GM23338 (cell line): ENCODE measurements at regions not wholly inside any gene's neighbourhood (a gene's known extent, or its start where the extent isn't known, plus 50 kb on each side); places are given as distances from the start of the nearest gene placed in this dataset.

Experiments used
- ATAC-seq: fragments of 200-7000 bp; cut with Tn5 transposase; 3 replicates; pipeline ENCODE4 v1.9.1; 2020
- DNase-seq: peaks from one replicate; pipeline ENCODE4 v3.0.0-alpha.2; 2015; ENCODE audit warnings: low spot score
- H2AFZ ChIP-seq: fragments of 200-600 bp; sonication (generic); 2 replicates; pipeline ENCODE4 v1.8.0; 2016; ENCODE audit warnings: antibody characterized with exemption, mild to moderate bottlenecking, moderate library complexity
- H3F3A ChIP-seq: fragments of 200-600 bp; sonication (generic); replicated peaks from 2 replicates; pipeline ENCODE4 v1.8.0; 2017; ENCODE audit warnings: antibody characterized with exemption, mixed run types, low read depth
- H3K27ac ChIP-seq: fragments of 200-600 bp; sonication (generic); 2 replicates; pipeline ENCODE4 v1.6.1; 2016; ENCODE audit warnings: low read depth
- H3K27me3 ChIP-seq: fragments of 200-600 bp; sonication (generic); 2 replicates; pipeline ENCODE4 v1.8.0; 2016; ENCODE audit warnings: mild to moderate bottlenecking, mixed run types, moderate library complexity; ENCODE audit not compliant: insufficient read depth
- H3K36me3 ChIP-seq: fragments of 200-600 bp; sonication (generic); 2 replicates; pipeline ENCODE4 v1.8.0; 2016; ENCODE audit warnings: mild to moderate bottlenecking; ENCODE audit not compliant: insufficient read depth
- H3K4me1 ChIP-seq: fragments of 200-600 bp; sonication (generic); 2 replicates; pipeline ENCODE4 v1.8.0; 2016; ENCODE audit warnings: mild to moderate bottlenecking, moderate library complexity; ENCODE audit not compliant: insufficient read depth
- H3K4me2 ChIP-seq: fragments of 200-600 bp; sonication (generic); 2 replicates; pipeline ENCODE4 v1.7.1; 2017; ENCODE audit warnings: mixed run types
- H3K4me3 ChIP-seq: fragments of 200-600 bp; sonication (generic); 2 replicates; pipeline ENCODE4 v1.6.1; 2016; ENCODE audit warnings: mixed run types
- H3K79me2 ChIP-seq: fragments of 200-600 bp; sonication (generic); replicated peaks from 2 replicates; pipeline ENCODE4 v1.8.0; 2017; ENCODE audit warnings: mild to moderate bottlenecking; ENCODE audit not compliant: insufficient read depth
- H3K9me2 ChIP-seq: fragments of 200-600 bp; sonication (generic); 2 replicates; pipeline ENCODE4 v1.8.0; 2017; ENCODE audit not compliant: insufficient read depth
- H4K20me1 ChIP-seq: fragments of 200-600 bp; sonication (generic); replicated peaks from 2 replicates; pipeline ENCODE4 v1.8.0; 2017; ENCODE audit warnings: mild to moderate bottlenecking; ENCODE audit not compliant: insufficient read depth
- H3K27ac Mint-ChIP-seq: 2 replicates; pipeline ENCODE4 v1.8.0; 2020; ENCODE audit warnings: inconsistent platforms, mild to moderate bottlenecking, moderate library complexity, mixed read lengths
- H3K27me3 Mint-ChIP-seq: 3 replicates; pipeline ENCODE4 v1.8.0; 2022; ENCODE audit warnings: low read depth, mild to moderate bottlenecking, moderate library complexity, mixed read lengths, inconsistent platforms; ENCODE audit not compliant: insufficient read depth, poor library complexity
- H3K36me3 Mint-ChIP-seq: 3 replicates; pipeline ENCODE4 v1.8.0; 2021; ENCODE audit warnings: low read depth, mild to moderate bottlenecking, inconsistent platforms, moderate library complexity, mixed read lengths
- H3K4me1 Mint-ChIP-seq: 3 replicates; pipeline ENCODE4 v1.8.0; 2020; ENCODE audit warnings: mild to moderate bottlenecking, inconsistent platforms, mixed read lengths
- H3K4me3 Mint-ChIP-seq: 3 replicates; pipeline ENCODE4 v1.8.0; 2021; ENCODE audit warnings: moderate library complexity, mild to moderate bottlenecking, inconsistent platforms, mixed read lengths
- H3K9me3 Mint-ChIP-seq: 3 replicates; pipeline ENCODE4 v1.8.0; 2020; ENCODE audit warnings: moderate library complexity, mild to moderate bottlenecking, inconsistent platforms, mixed read lengths
- CREB1 ChIP-seq: fragments of 250-450 bp; sonication (Bioruptor Pico); IDR thresholded peaks from 2 replicates; pipeline ENCODE4 v1.5.0; 2020; ENCODE audit warnings: low read depth, mild to moderate bottlenecking, moderate library complexity
- CTCF ChIP-seq, 2 experiments: fragments of 200-600 bp in 1 of 2; sonication (generic) in 1 of 2; conservative IDR thresholded peaks; 2 replicates each; pipeline versions ENCODE4 v1.5.1 to v1.6.1; 2016 to 2017; ENCODE audit warnings: antibody characterized with exemption in 2 of 2, low read depth in 2 of 2, mild to moderate bottlenecking in 2 of 2, moderate library complexity in 1 of 2
- EZH2 ChIP-seq: fragments of 200-600 bp; sonication (generic); IDR thresholded peaks from one replicate; pipeline ENCODE4 v1.8.0; 2017; ENCODE audit warnings: antibody characterized with exemption, mild to moderate bottlenecking, low read depth; ENCODE audit not compliant: unreplicated experiment
- EZH2phosphoT487 ChIP-seq: fragments of 200-600 bp; sonication (generic); IDR thresholded peaks from one replicate; pipeline ENCODE4 v1.8.1; 2018; ENCODE audit warnings: antibody characterized with exemption; ENCODE audit not compliant: unreplicated experiment
- JUNB ChIP-seq: IDR thresholded peaks from one replicate; pipeline ENCODE4 v1.6.1; 2016; ENCODE audit warnings: antibody characterized with exemption; ENCODE audit not compliant: unreplicated experiment
- POLR2AphosphoS5 ChIP-seq: IDR thresholded peaks from 2 replicates; pipeline ENCODE4 v1.6.1; 2016; ENCODE audit warnings: antibody characterized with exemption, low read depth
- STAT1 ChIP-seq: IDR thresholded peaks from one replicate; pipeline ENCODE4 v1.6.1; 2016; ENCODE audit warnings: antibody characterized with exemption; ENCODE audit not compliant: unreplicated experiment
- ZNF114 ChIP-seq: fragments of 250-450 bp; sonication (Bioruptor Pico); IDR thresholded peaks from 2 replicates; pipeline ENCODE4 v1.5.0; 2020; ENCODE audit warnings: mild to moderate bottlenecking, moderate library complexity
- ZNF331 ChIP-seq: fragments of 250-450 bp; sonication (Bioruptor Pico); IDR thresholded peaks from 2 replicates; pipeline ENCODE4 v1.5.0; 2020; ENCODE audit warnings: low read depth, mild to moderate bottlenecking, moderate library complexity
- TF ChIP-seq, protein P1 (sequence below): fragments of 250-450 bp; sonication (Bioruptor Pico); IDR thresholded peaks from 2 replicates; pipeline ENCODE4 v1.5.0; 2020; ENCODE audit warnings: mild to moderate bottlenecking, moderate library complexity
- TF ChIP-seq, protein P2 (sequence below): IDR thresholded peaks from one replicate; pipeline ENCODE4 v1.6.1; 2018; ENCODE audit warnings: antibody characterized with exemption; ENCODE audit not compliant: unreplicated experiment

- TF ChIP-seq, protein P1, sequence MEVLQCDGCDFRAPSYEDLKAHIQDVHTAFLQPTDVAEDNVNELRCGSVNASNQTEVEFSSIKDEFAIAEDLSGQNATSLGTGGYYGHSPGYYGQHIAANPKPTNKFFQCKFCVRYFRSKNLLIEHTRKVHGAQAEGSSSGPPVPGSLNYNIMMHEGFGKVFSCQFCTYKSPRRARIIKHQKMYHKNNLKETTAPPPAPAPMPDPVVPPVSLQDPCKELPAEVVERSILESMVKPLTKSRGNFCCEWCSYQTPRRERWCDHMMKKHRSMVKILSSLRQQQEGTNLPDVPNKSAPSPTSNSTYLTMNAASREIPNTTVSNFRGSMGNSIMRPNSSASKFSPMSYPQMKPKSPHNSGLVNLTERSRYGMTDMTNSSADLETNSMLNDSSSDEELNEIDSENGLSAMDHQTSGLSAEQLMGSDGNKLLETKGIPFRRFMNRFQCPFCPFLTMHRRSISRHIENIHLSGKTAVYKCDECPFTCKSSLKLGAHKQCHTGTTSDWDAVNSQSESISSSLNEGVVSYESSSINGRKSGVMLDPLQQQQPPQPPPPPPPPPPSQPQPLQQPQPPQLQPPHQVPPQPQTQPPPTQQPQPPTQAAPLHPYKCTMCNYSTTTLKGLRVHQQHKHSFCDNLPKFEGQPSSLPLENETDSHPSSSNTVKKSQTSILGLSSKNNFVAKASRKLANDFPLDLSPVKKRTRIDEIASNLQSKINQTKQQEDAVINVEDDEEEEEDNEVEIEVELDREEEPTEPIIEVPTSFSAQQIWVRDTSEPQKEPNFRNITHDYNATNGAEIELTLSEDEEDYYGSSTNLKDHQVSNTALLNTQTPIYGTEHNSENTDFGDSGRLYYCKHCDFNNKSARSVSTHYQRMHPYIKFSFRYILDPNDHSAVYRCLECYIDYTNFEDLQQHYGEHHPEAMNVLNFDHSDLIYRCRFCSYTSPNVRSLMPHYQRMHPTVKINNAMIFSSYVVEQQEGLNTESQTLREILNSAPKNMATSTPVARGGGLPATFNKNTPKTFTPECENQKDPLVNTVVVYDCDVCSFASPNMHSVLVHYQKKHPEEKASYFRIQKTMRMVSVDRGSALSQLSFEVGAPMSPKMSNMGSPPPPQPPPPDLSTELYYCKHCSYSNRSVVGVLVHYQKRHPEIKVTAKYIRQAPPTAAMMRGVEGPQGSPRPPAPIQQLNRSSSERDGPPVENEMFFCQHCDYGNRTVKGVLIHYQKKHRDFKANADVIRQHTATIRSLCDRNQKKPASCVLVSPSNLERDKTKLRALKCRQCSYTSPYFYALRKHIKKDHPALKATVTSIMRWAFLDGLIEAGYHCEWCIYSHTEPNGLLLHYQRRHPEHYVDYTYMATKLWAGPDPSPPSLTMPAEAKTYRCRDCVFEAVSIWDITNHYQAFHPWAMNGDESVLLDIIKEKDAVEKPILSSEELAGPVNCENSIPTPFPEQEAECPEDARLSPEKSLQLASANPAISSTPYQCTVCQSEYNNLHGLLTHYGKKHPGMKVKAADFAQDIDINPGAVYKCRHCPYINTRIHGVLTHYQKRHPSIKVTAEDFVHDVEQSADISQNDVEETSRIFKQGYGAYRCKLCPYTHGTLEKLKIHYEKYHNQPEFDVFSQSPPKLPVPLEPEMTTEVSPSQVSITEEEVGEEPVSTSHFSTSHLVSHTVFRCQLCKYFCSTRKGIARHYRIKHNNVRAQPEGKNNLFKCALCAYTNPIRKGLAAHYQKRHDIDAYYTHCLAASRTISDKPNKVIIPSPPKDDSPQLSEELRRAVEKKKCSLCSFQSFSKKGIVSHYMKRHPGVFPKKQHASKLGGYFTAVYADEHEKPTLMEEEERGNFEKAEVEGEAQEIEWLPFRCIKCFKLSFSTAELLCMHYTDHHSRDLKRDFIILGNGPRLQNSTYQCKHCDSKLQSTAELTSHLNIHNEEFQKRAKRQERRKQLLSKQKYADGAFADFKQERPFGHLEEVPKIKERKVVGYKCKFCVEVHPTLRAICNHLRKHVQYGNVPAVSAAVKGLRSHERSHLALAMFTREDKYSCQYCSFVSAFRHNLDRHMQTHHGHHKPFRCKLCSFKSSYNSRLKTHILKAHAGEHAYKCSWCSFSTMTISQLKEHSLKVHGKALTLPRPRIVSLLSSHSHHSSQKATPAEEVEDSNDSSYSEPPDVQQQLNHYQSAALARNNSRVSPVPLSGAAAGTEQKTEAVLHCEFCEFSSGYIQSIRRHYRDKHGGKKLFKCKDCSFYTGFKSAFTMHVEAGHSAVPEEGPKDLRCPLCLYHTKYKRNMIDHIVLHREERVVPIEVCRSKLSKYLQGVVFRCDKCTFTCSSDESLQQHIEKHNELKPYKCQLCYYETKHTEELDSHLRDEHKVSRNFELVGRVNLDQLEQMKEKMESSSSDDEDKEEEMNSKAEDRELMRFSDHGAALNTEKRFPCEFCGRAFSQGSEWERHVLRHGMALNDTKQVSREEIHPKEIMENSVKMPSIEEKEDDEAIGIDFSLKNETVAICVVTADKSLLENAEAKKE (CRISPR knock-in tag): no peak
- no peak for TF ChIP-seq ZNF331
- no peak for TF ChIP-seq CTCF (conservative IDR thresholded peaks at IDR 0.05; ENCODE audit: low read depth in 2 of 2)
- TF ChIP-seq ZNF114 (CRISPR knock-in tag): no peak
- no peak for TF ChIP-seq EZH2
- TF ChIP-seq POLR2AphosphoS5: no peak
Observed at GRCh38 chr4:169852481-169852880, 94.7 kb upstream of the HPF1 start (continued).

GRCh38 chr4:169851750-169852149, 94.0 kb upstream of the HPF1 start:
- Histone ChIP-seq H3K9me2 (no peaks in the 10 kb centered on the region), H3K27me3 (no peaks in the 10 kb centered on the region), H3K36me3 (no peaks in the 10 kb centered on the region), H2AFZ (no peak overlapping the region), H3K4me3 (no peak overlapping the region), H3K27ac (no peak overlapping the region), H3K4me2 (no peak overlapping the region), H4K20me1 (no peaks in the 10 kb centered on the region), H3K4me1 (0 out of 2 replicates have a peak, but pooled peaks cover 3% of the 10 kb centered on the region), H3K79me2 (no peaks in the 10 kb centered on the region), H3F3A (no peaks in the 10 kb centered on the region)
- Mint-ChIP-seq H3K9me3 (peaks cover 7% of the 10 kb centered on the region), H3K4me1 (peaks cover 4% of the 10 kb centered on the region; the same call in 2 of the 3 replicates), H3K27ac (no peak overlapping the region), H3K4me3 (no peak overlapping the region), H3K36me3 (peaks cover 6% of the 10 kb centered on the region; the same call in 1 of the 3 replicates), H3K27me3 (no peaks in the 10 kb centered on the region)
- DNase-seq (no peak), ATAC-seq (no peak)
- TF ChIP-seq EZH2phosphoT487 (no peak), JUNB (no peak), CTCF (conservative IDR thresholded peaks at IDR 0.05; ENCODE audit: low read depth in 2 of 2) (no peak), STAT1 (no peak), ZNF331 (no peak), POLR2AphosphoS5 (no peak), ZNF114 (CRISPR knock-in tag) (no peak), CREB1 (CRISPR knock-in tag) (no peak)
- TF ChIP-seq, protein P2, sequence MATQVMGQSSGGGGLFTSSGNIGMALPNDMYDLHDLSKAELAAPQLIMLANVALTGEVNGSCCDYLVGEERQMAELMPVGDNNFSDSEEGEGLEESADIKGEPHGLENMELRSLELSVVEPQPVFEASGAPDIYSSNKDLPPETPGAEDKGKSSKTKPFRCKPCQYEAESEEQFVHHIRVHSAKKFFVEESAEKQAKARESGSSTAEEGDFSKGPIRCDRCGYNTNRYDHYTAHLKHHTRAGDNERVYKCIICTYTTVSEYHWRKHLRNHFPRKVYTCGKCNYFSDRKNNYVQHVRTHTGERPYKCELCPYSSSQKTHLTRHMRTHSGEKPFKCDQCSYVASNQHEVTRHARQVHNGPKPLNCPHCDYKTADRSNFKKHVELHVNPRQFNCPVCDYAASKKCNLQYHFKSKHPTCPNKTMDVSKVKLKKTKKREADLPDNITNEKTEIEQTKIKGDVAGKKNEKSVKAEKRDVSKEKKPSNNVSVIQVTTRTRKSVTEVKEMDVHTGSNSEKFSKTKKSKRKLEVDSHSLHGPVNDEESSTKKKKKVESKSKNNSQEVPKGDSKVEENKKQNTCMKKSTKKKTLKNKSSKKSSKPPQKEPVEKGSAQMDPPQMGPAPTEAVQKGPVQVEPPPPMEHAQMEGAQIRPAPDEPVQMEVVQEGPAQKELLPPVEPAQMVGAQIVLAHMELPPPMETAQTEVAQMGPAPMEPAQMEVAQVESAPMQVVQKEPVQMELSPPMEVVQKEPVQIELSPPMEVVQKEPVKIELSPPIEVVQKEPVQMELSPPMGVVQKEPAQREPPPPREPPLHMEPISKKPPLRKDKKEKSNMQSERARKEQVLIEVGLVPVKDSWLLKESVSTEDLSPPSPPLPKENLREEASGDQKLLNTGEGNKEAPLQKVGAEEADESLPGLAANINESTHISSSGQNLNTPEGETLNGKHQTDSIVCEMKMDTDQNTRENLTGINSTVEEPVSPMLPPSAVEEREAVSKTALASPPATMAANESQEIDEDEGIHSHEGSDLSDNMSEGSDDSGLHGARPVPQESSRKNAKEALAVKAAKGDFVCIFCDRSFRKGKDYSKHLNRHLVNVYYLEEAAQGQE: no peak
